ENCODE measurements at regions not wholly inside any gene's neighbourhood (a gene's known extent, or its start where the extent isn't known, plus 50 kb on each side); places are given as distances from the start of the nearest gene placed in this dataset.
"Not testable (repeated sequence)": the region's sequence is repeated elsewhere in the genome, so short reads cannot be mapped to it uniquely, and the experiment has no call there.

DNA sequence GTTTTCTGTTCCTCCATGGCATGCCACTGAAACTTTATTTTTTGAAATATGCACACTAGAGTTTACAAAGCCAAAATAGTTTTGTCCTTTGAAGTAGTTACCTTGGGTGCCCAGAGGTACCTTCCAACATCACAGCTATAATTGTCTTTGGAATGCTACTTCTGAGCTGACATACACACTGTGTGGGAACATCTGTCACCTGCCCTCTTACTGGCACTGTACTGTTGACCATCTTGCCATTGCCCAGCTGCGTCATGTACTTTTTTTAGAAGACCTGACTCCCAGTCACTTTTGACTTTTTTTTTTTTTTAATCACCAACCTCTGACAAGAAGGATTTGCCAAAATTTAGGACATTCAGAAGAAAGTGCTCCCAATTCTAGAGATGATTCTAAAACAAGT, 200.5 kb upstream of the CXorf66 start:
- no peak for DNase-seq (ENCODE audit: low read depth in 3 of 3)

DNA sequence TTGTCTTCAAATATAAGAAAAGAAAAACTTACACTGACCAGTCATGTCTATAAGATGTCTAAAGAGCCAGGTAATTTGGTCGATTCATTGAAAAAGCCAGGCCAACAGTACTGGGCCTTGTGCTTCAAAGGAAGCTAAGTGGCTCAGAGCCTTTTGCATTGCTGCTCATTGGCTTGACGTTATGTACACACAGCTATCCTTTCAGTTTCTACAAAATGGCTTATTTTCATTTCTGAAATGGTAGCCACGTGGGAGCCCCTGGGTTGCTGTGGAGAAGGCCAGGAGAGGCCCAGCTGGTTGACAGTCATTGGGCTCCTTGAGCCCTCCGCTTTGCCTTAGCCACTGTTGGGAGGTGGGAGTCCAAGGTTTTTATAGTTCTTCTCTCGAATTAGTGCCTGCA, 199.1 kb upstream of the CXorf66 start:
- no peak for DNase-seq (ENCODE audit: low read depth in 3 of 3)

DNA sequence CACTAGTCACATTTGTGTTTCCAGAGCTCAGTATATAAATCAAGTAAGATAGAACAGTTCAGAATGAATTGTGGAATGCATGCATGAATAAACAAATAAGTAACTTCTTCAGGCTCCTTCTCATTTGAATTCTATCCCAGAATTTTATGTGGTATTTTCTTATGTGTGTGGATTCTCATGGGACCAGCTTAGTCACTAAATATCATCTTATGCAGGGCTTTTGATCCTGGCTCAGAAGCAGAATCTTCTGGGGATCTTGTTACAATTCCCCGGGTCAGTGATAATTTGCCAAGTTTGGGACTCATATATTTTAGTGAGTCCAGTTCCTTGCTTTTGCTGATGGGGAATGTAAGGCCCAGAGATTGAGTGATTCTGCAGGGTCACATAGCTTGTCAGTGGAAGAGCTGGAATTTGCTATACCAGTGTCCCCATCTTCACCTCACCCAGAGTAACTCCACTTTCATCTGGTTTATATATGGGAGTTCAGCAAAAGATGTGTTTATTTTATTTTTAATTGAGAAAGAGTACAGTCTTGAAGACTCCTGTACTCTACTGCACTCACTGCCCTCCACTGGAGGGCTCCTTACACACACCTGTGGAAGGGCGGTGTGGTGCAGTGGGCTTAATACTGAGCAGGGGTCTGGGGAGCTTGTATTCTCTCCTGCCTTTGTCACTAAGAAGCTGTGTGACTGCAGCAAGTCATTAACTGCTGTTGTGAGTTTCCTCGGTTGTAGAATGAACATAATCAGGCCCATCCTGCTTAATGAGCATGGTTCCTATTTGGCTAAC, 198.2 kb upstream of the CXorf66 start:
- no peak for DNase-seq (ENCODE audit: low read depth in 3 of 3)

DNA sequence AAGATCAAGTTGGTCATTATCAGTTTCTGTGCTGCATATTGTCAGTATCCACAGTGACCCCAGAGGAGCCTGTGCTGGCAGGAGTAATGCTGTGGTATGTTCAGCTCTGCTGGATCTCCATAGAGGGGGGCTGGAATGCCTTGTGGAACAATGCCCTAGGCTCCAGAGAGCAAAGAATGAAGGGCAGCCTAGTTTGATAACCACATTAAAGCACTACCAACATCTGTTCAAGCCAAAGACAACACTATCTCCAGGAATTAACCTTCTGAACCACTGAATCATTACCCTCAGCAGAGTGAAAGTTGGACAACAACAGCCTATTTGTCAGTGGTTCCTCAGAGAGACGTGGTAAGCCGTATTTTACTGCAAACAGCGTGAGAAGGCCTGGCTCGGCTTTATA, 192.3 kb upstream of the CXorf66 start:
- no peak for DNase-seq (ENCODE audit: low read depth in 3 of 3)

DNA sequence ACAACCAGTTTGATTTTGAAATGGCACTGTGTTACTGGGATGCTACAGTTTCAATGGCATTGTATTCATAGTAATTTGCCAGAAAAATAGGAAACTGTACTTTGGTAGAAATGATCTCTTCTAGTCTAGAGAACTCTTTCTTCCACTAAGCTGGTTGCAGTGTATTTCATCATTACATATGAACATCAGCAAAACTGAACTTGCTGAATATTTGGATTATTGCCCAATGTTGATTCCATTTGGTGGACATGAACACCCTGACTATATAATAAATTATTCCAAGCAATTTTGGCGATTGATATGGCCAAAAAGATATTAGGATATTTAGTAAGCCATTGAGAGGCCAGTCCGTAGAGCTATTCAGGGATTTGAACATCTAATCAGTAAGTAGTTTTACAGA, 191.8 kb upstream of the CXorf66 start:
- DNase-seq (ENCODE audit: low read depth in 3 of 3) = no peak

DNA sequence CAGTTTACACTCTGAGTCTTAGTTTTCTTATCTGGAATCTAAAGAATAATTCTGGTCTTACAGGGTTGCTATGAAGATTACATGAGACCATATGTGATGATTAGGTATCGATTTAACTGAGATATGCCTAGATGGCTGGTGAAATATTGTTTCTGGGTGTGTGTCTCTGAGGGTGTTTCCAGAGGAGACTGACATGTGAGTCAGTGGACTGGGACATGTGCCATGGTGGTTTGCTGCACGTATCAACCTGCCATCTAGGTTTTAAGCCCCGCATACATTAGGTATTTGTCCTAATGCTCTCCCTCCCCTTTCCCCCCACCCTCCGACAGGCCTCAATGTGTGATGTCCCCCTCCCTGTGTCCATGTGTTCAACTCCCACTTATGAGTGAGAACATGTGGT, 186.0 kb upstream of the CXorf66 start:
- no peak for DNase-seq (ENCODE audit: low read depth in 3 of 3)

DNA sequence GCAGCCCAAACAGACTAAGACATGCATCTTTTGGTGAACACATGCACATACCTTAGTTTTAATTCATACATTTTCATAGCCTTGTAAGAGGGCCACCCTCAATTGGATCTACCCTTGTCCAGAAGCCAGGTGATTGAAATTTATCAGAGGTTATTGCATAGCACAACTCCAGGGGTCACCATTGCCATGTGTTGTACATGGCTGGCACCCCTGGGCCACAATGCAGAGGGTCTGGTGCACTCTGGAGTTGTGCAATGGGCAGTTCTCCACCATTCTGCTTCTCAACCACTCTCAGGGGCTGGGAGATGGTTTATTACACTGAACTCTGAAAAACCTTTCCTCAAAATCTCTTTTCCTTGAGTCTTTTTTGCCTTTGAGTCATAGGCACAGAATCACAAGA, 184.4 kb upstream of the CXorf66 start:
- DNase-seq (ENCODE audit: low read depth in 3 of 3) = no peak

DNA sequence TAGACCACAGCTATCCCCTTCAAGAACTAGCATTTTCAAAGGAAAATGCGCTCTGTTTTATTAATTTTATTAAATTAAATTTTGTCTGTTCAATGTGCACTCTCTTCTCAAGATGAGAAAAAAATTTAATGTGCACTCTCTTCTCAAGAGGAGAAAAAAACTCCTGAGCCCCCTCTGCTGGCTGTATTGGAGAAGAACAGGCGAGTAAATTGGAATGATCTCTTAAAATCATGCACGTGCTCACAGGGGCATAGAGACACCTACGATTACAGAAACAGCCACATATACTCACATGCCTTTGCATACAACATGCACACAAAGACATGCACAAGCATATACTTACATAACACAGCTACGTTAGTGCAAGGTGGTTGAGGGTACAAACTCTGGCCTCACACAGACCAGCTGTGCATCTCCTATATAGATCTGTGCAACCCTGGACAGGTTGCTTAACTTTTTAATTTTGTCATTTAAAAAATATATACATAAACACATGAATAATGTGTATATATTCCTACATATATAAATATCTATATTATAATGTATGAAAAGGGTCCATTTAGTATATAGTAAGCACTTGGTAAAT, 176.2 kb upstream of the CXorf66 start:
- DNase-seq (ENCODE audit: low read depth in 3 of 3) = peak; percentile 0 to 1 (median 0)

DNA sequence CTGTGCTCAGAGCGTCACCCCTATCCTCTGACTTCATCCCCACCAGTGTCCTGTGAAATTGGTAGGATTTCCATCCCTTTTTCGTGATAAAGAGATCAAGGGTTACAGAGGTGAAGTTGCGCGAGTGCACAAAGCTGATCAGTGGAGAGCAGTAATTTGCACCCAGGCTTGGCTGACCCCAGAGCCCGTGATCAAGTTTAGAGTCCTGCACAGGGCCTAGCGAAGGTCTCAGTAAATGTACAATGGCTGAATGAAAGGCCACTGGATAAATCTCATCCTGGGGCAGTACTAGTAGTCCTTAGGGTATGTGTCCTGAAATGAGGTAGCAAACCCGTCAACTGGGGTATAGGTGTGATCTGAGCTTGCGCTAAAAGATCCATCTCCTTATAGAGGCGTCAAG, 173.2 kb upstream of the CXorf66 start:
- not testable (repeated sequence) for DNase-seq (ENCODE audit: low read depth in 3 of 3)

DNA sequence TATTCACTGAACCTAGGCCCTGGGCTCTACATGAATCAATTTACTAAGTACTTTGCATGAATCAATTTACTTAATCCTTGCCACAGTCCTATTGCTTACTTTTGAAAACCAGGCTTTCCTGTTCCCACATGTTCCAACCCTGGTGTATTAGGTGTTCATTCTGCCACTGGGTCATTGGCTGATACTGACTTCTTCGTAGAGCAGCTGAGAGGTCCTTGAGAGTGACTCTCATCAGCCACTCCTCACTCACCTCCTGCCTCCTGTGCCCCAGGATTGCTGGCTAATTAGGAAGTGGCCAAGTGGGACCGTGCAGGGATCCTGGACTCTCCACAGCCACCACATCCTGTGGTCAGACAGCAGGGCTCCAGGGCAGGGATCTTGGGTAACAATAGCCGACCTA, 172.7 kb upstream of the CXorf66 start:
- DNase-seq (ENCODE audit: low read depth in 3 of 3) = not testable (repeated sequence)

DNA sequence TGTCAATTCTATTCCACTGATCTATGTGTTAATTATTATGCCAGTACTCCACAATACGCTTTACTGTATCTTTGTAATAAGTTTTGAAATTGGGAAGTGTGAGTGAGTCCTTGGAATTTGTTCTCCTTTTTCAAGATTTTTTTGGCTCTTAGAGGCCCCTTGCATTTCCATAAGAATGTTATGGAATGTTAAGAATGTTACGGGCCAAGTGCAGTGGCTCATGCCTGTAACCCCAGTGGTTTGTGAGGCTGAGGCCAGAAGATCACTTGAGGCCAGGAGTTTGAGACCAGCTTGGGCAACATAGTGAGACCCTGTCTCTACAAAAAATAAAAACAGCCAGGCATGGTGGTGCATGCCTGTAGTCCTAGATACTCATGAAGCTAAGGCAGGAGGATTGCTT, 167.6 kb upstream of the CXorf66 start:
- no peak for DNase-seq (ENCODE audit: low read depth in 3 of 3)

DNA sequence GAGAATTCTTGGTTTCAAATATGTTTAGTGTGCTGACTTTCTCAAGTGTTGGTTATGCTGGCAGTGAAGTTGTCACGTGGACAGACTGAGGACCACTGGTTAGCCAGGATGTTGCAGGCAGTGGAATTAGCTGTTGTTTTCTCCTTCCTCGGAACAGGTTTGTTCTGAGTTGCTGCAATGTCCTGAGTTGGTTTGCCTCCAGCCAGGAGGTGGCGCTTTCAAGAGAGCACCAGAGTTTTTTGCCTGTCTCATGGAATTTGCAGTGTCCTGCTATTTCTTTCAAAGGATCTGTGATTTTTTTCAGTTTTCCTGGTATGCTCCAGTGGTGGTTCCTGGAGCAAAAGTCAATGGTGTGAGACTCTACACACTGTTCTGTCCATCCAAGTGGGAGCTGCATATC, 158.1 kb upstream of the CXorf66 start:
- no peak for DNase-seq (ENCODE audit: low read depth in 3 of 3)

DNA sequence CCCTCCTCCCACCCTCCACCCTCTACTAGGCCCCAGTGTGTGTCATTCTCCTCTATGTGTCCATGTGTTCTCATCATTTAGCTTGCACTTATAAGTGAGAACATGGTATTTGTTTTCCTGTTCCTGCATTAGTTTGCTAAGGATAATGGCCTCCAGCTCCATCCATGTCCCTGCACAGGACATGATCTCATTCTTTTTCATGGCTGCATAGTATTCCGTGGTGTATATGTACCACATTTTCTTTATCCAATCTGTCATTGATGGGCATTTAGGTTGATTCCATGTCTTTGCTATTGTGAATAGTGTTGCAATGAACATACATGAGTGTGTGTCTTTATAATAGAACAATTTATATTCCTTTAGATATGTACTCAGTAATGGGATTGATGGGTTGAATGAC, 148.7 kb upstream of the CXorf66 start:
- DNase-seq (ENCODE audit: low read depth in 3 of 3) = not testable (repeated sequence)

DNA sequence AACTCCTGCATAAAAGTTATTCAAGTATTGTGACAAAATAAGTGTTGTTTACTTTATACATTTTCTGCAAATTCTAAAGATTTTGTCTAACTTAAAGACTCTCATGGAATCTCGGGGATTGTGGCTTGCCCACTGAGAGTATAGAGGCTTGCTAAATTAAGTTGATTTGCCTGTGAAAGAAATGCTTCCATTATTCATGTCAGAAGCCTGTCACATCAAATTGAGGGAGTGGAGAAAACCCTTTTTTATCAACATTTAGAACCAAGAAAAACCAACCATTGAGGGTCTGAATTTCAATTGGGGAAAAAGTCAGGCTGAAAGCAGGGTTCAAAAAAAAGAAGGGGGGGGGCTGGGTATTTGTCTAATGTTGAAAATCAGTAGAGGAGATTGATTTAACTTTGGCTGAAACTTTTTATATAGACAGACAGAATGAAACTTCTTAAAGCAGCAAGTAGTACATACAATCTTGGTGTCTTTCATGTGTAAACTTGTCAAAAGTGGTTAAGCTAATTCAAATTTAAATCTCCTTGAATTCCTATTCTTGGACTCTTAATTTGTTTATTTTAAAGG, 144.8 kb upstream of the CXorf66 start:
- DNase-seq (ENCODE audit: low read depth in 3 of 3) = no peak

DNA sequence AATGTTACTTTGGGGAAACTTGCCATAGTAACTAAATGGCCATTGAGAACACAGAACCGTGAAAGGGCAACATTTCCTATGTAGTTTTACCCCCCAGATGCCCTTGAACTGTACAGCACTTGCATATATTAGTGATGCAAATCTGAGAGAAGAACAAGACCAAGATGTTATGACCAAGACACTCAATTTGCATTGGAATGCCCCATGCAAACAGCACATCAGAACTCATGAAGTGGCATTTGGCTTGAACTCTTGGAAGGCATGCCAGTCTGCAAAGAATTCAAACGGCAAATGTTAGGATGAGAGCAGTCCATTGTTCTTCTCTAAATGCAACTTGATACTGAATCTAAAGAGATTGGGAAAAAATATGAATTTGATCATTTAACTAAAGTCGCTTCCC, 139.4 kb upstream of the CXorf66 start:
- DNase-seq (ENCODE audit: low read depth in 3 of 3) = no peak

DNA sequence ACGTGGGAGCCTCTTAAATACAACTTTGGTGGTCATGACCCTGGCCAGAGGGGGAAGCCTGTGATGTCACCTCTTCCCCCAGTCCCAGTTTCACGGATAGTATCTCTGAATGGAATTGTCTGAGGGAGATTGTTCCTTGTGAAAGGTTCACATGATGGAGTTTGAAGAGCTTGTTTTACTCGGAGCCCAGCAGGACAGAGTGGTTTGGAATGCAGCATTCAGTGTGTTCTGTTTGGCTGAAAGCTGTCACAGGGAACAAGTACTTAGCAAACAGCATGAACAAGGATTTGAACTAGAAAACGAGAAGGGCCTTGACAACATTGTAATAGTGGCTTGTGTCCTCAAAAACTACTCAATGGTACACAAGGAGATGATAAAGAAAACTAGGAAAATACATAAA, 133.9 kb upstream of the CXorf66 start:
- no peak for DNase-seq (ENCODE audit: low read depth in 3 of 3)

DNA sequence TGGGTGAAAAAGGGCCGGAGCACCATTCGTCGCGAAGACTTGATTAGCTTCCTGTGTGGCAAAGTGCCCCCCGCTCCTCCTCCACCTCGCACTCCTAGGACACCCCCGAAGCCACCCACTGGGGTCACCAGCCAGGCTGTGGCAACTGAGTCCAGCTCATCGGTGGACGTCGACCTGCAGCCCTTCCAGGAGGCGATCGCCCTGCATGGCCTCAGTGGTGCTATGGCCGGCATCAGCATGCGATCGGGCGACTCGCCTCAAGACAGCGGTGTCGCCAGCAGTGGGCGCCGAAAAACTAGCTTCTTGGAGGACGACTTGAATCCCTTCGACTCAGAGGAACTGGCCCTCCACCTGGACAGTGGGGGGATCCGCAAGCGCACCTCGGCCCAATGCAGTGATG, 126.8 kb upstream of the CXorf66 start:
- DNase-seq (ENCODE audit: low read depth in 3 of 3) = no peak

DNA sequence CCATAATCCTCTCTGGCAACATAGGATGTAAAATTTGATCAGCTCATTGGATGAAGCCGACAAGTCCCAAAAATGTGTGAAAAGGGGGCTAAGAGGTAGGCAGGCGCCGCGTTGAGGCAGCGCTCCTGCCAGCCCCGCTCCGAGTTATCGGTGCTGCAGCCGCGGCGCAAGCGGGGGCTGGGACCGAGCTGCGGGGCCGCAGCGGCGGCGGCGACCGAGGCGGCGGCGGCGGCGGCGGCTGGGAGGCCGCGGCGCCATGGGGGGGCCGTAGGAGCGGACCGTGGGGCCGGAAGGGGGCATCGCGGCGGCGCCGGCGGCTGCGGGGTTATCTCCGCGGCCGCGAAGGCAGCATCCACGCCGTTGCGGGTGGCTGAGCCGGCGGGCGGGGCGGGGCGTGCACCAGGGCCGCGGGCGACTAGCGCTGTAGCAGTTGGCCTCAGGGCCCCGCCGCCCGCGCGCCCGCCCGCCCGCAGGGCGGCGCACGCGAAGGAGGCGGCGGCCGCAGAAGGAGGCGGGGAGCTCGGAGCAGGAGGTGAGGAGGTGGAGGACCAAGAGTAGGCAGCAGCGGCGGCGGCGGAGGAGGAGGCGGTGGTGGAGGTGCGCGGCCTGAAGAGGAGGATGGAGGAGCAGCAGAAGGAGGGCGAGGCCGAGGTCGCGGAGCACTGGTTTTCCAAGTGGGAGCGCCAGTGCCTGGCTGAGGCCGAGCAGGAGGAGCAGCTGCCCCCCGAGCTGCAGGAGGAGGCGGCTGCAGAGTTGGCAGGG, 126.0 kb upstream of the CXorf66 start:
- peak in 1 of 3 experiments; percentile 24 for DNase-seq (ENCODE audit: low read depth in 3 of 3)

DNA sequence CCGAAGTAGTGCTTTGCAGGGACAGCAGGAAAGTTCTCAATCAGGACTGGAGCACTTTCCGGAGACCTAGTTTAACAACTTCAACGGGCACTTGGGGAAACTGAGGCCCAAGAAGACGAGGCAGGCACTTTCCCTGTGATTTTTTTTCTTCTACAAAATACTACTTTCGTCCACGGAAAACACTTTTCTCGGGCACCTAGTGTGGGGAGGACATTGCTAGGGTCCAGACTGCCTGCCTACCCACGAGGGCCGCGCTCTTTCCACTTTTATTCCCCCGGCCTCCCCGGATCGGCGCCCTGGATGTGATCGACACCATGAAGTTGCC, 125.4 kb upstream of the CXorf66 start:
- no peak for DNase-seq (ENCODE audit: low read depth in 3 of 3)

DNA sequence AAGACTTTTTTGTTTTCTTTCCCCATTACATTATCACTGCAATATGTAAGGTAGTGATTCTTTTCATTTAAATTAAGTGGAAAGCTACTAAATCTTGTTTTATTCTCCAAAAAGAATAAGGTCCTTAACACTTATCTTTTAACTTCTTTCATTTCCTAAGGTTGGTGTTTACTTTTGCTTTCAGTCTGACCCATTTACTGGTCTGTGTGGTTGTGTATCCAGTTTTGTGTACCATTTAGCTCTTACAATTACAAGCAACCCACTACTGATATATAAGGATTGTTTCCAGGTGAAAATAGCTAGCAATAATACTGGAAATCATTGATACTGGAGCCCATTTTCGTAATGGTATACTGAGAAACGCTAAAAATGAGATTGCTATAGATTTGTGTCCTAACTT, 123.1 kb upstream of the CXorf66 start:
- DNase-seq (ENCODE audit: low read depth in 3 of 3) = no peak

DNA sequence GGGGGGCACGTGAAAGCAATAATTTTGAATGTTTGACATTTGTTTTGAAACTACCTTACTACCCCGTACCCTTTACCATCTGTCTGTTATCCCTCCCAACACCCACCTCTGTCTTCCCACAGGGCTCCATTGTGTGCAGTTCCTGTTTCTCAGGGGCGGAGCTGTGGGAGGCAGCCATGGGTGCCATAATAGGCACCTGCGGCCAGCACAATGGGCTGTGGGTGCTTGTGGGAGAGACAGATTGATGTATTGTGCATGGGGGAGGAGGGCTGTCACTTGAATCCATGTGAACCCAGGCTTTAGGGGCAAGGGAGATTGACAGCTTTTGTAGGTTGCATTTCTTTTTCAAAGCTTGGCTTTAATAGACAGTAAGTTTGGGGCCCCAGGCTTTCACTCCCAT, 122.6 kb upstream of the CXorf66 start:
- DNase-seq (ENCODE audit: low read depth in 3 of 3) = no peak

DNA sequence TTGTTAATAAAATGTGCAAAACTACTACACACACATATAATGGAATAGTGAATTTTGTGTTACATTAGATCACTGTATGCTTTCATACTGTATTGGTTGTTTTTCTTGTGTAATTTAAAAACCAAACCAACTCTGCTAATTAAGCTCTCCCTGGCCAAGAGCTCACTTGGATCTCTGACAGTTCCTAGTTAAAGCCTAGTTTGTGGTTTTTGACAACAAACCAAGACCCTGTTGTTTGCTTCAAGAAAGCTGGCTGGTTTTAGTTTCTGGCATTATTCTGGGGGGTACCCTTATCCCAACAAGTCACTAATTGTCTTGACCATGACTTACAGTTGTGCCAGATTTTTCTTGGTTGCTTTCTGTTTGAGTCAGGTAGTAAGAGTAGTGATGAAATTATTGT, 121.4 kb upstream of the CXorf66 start:
- DNase-seq (ENCODE audit: low read depth in 3 of 3) = no peak

DNA sequence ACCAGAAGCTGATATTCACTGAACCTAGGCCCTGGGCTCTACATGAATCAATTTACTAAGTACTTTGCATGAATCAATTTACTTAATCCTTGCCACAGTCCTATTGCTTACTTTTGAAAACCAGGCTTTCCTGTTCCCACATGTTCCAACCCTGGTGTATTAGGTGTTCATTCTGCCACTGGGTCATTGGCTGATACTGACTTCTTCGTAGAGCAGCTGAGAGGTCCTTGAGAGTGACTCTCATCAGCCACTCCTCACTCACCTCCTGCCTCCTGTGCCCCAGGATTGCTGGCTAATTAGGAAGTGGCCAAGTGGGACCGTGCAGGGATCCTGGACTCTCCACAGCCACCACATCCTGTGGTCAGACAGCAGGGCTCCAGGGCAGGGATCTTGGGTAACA, 109.5 kb upstream of the CXorf66 start:
- not testable (repeated sequence) for DNase-seq (ENCODE audit: low read depth in 3 of 3)
